SK-N-SH (cell line): ENCODE measurements at regions not wholly inside any gene's neighbourhood (a gene's known extent, or its start where the extent isn't known, plus 50 kb on each side); places are given as distances from the start of the nearest gene placed in this dataset.

ENCODE experiments used
- CTCF ChIA-PET: fragments of 300-600, 350-600 bp; formaldehyde crosslinking; extraction: SDS; loops from one replicate; lab custom pipeline; 2021; lab: Yijun Ruan, JAX
- POLR2A ChIA-PET: fragments of 350-600 bp; sonication (Branson Sonifier 250); formaldehyde crosslinking; extraction: SDS; loops from one replicate; lab custom pipeline; 2020; ENCODE audit warnings: antibody characterized with exemption, inconsistent platforms; lab: Yijun Ruan, JAX
- DNase-seq: peaks from one replicate; pipeline ENCODE4 v3.0.0; 2012
- H2AFZ ChIP-seq: fragments of 200-600 bp; sonication (generic); 2 replicates; pipeline ENCODE4 v1.8.1; 2016; ENCODE audit warnings: antibody characterized with exemption, mild to moderate bottlenecking, low read depth
- H3F3A ChIP-seq: fragments of 200-600 bp; sonication (generic); replicated peaks from 2 replicates; pipeline ENCODE3; 2016; ENCODE audit warnings: antibody characterized with exemption, mild to moderate bottlenecking; ENCODE audit not compliant: insufficient read depth
- H3K27ac ChIP-seq, 2 experiments: fragments of 200-500 bp in 1 of 2; fragments of 200-600 bp in 1 of 2; sonication (Bioruptor generic) in 1 of 2; sonication (generic), shearing (Covaris generic) in 1 of 2; 2 replicates each; pipeline versions ENCODE4 v1.5.1 to v1.6.1; 2014 to 2016; ENCODE audit warnings: low read depth in 2 of 2, inconsistent platforms in 1 of 2, low read length in 1 of 2, mild to moderate bottlenecking in 1 of 2, mixed read lengths in 1 of 2
- H3K27me3 ChIP-seq: fragments of 200-600 bp; sonication (generic), shearing (Covaris generic); 2 replicates; pipeline ENCODE4 v1.6.1; 2016; ENCODE audit warnings: mixed run types; ENCODE audit not compliant: insufficient read depth
- H3K36me3 ChIP-seq, 2 experiments: fragments of 200-500 bp in 1 of 2; fragments of 200-600 bp in 1 of 2; sonication (Bioruptor generic) in 1 of 2; sonication (generic) in 1 of 2; replicated peaks in 1 of 2; 2 replicates each; pipeline versions ENCODE3 to v1.5.1; 2014 to 2016; ENCODE audit warnings: low read length in 1 of 2, mild to moderate bottlenecking in 1 of 2; ENCODE audit not compliant: insufficient read depth in 2 of 2, control insufficient read depth in 1 of 2
- H3K4me1 ChIP-seq, 2 experiments: fragments of 200-500 bp in 1 of 2; fragments of 200-600 bp in 1 of 2; sonication (Bioruptor generic) in 1 of 2; sonication (generic), shearing (Covaris generic) in 1 of 2; 2 replicates each; pipeline versions ENCODE4 v1.5.1 to v1.6.1; 2014 to 2016; ENCODE audit warnings: low read depth in 1 of 2, low read length in 1 of 2, mixed run types in 1 of 2; ENCODE audit not compliant: insufficient read depth in 2 of 2, control insufficient read depth in 1 of 2
- H3K4me2 ChIP-seq: fragments of 200-600 bp; sonication (generic), shearing (Covaris generic); 2 replicates; pipeline ENCODE4 v1.6.1; 2017; ENCODE audit warnings: mixed run types
- H3K4me3 ChIP-seq, 2 experiments: fragments of 200-500 bp in 1 of 2; fragments of 200-600 bp in 1 of 2; sonication (Bioruptor generic) in 1 of 2; sonication (generic), shearing (Covaris generic) in 1 of 2; 2 replicates each; pipeline versions ENCODE4 v1.5.1 to v1.8.1; 2014 to 2016; ENCODE audit warnings: low read depth in 2 of 2, inconsistent platforms in 1 of 2, low read length in 1 of 2, mild to moderate bottlenecking in 1 of 2, mixed read lengths in 1 of 2, moderate library complexity in 1 of 2
- H3K79me2 ChIP-seq: fragments of 200-600 bp; sonication (generic); 2 replicates; pipeline ENCODE4 v1.8.1; 2017; ENCODE audit warnings: mild to moderate bottlenecking; ENCODE audit not compliant: insufficient read depth
- H3K9ac ChIP-seq: fragments of 200-600 bp; sonication (generic); 2 replicates; pipeline ENCODE4 v1.6.1; 2017; ENCODE audit warnings: mixed run types
- H3K9me2 ChIP-seq: fragments of 200-600 bp; sonication (generic); 2 replicates; pipeline ENCODE4 v1.6.1; 2017; ENCODE audit warnings: mixed run types
- H3K9me3 ChIP-seq: fragments of 200-600 bp; sonication (generic); 2 replicates; pipeline ENCODE4 v1.6.1; 2017; ENCODE audit warnings: mixed run types, mild to moderate bottlenecking, moderate library complexity
- H4K20me1 ChIP-seq: fragments of 200-600 bp; sonication (generic); 2 replicates; pipeline ENCODE4 v1.6.1; 2017; ENCODE audit warnings: mild to moderate bottlenecking, mixed run types; ENCODE audit not compliant: insufficient read depth
- CTCF ChIP-seq: fragments of 200-600 bp; sonication (generic); IDR thresholded peaks from 2 replicates; pipeline ENCODE4 v1.6.1; 2017; ENCODE audit warnings: antibody characterized with exemption, mild to moderate bottlenecking, moderate library complexity
- EP300 ChIP-seq, 2 experiments: IDR thresholded peaks; 2 replicates each; pipeline versions ENCODE4 v1.4.0 to v1.6.1; 2012; ENCODE audit warnings: borderline replicate concordance in 1 of 2, low read depth in 1 of 2, low read length in 1 of 2
- FOSL2 ChIP-seq: IDR thresholded peaks from 2 replicates; pipeline ENCODE4 v1.4.0; 2012; ENCODE audit warnings: low read depth, mild to moderate bottlenecking, moderate library complexity, borderline replicate concordance
- GABPA ChIP-seq: IDR thresholded peaks from 2 replicates; pipeline ENCODE4 v1.4.0; 2012; ENCODE audit warnings: low read depth, mild to moderate bottlenecking
- GATA2 ChIP-seq: sonication (generic); formaldehyde crosslinking; IDR thresholded peaks from 2 replicates; pipeline ENCODE4 v1.5.0; 2020; ENCODE audit warnings: mild to moderate bottlenecking, missing genetic modification reagents
- JUND ChIP-seq: IDR thresholded peaks from 2 replicates; pipeline ENCODE4 v1.4.0; 2012
- MEF2A ChIP-seq: IDR thresholded peaks from 2 replicates; pipeline ENCODE4 v1.4.0; 2012; ENCODE audit warnings: low read depth, borderline replicate concordance
- MXI1 ChIP-seq: IDR thresholded peaks from 2 replicates; pipeline ENCODE4 v1.6.1; 2012; ENCODE audit warnings: mild to moderate bottlenecking, low read depth, low read length, improper control_type of control experiment
- PBX3 ChIP-seq: IDR thresholded peaks from 2 replicates; pipeline ENCODE4; 2012
- RAD21 ChIP-seq: IDR thresholded peaks from 2 replicates; pipeline ENCODE4 v1.6.1; 2012; ENCODE audit warnings: mild to moderate bottlenecking, low read length
- RCOR1 ChIP-seq: fragments of 150-350 bp; IDR thresholded peaks from 2 replicates; pipeline ENCODE4 v1.6.1; 2017; ENCODE audit warnings: antibody characterized with exemption, low read length
- RXRA ChIP-seq: IDR thresholded peaks from 2 replicates; pipeline ENCODE4 v1.4.0; 2012; ENCODE audit warnings: low read depth, mild to moderate bottlenecking, borderline replicate concordance
- SMC3 ChIP-seq: IDR thresholded peaks from 2 replicates; pipeline ENCODE4 v1.6.1; 2012; ENCODE audit warnings: low read depth, low read length, improper control_type of control experiment
- TAF1 ChIP-seq: IDR thresholded peaks from 2 replicates; pipeline ENCODE4 v1.6.1; 2012; ENCODE audit warnings: low read depth, mild to moderate bottlenecking, low read length, moderate library complexity, borderline replicate concordance
- YY1 ChIP-seq: IDR thresholded peaks from 2 replicates; pipeline ENCODE4 v1.4.0; 2012; ENCODE audit warnings: low read depth, mild to moderate bottlenecking
- WGBS: methylation state at CpG from one replicate; pipeline ENCODE4 v1.1.6; 2017; ENCODE audit warnings: low lambda C conversion rate; 5-methylcytosine and 5-hydroxymethylcytosine counted together
- TF ChIP-seq, protein P1 (sequence below): IDR thresholded peaks from 2 replicates; pipeline ENCODE4 v1.4.0; 2012; ENCODE audit warnings: low read depth, borderline replicate concordance
- TF ChIP-seq, protein P2 (sequence below): IDR thresholded peaks from 2 replicates; pipeline ENCODE4 v1.4.0; 2012; ENCODE audit warnings: low read depth, borderline replicate concordance

DNA sequence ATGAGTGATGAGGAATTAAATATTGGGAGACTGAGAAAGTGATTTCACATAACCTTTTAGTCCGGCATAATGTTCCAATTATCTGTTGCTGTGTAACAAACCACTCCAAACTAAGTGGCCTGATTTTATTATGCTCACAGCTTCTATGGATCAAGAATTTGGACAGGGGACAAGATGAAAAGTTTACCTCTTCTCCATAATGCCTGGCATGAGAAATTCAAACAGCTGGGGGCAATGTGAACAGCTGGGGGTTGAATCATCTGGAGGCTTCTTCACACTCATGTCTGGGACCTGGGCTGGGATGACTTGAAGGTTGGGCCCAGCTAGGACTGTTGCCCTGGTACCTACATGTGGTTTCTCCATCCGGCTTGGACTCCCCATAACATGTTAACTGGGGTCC lies 99.4 kb upstream of the DRD2 start:
- H3K9me2 ChIP-seq = no peaks in the 10 kb centered on the region
- CTCF ChIA-PET = interaction anchor here (1.1 to 2.9 kb wide), 5 partner anchors 18 to 156 kb away, joined by 3 to 9 read pairs (median 5); no protein-coding TSS in a partner anchor
- H2AFZ ChIP-seq = no peak overlapping the region
- no peak for DNase-seq
- TF ChIP-seq MEF2A = no peak
- TF ChIP-seq MXI1 = no peak
- TF ChIP-seq, protein P1, sequence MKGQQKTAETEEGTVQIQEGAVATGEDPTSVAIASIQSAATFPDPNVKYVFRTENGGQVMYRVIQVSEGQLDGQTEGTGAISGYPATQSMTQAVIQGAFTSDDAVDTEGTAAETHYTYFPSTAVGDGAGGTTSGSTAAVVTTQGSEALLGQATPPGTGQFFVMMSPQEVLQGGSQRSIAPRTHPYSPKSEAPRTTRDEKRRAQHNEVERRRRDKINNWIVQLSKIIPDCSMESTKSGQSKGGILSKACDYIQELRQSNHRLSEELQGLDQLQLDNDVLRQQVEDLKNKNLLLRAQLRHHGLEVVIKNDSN = no peak
- no peak for TF ChIP-seq JUND
- no peak for TF ChIP-seq RXRA
- no peak for TF ChIP-seq CTCF
- TF ChIP-seq, protein P2, sequence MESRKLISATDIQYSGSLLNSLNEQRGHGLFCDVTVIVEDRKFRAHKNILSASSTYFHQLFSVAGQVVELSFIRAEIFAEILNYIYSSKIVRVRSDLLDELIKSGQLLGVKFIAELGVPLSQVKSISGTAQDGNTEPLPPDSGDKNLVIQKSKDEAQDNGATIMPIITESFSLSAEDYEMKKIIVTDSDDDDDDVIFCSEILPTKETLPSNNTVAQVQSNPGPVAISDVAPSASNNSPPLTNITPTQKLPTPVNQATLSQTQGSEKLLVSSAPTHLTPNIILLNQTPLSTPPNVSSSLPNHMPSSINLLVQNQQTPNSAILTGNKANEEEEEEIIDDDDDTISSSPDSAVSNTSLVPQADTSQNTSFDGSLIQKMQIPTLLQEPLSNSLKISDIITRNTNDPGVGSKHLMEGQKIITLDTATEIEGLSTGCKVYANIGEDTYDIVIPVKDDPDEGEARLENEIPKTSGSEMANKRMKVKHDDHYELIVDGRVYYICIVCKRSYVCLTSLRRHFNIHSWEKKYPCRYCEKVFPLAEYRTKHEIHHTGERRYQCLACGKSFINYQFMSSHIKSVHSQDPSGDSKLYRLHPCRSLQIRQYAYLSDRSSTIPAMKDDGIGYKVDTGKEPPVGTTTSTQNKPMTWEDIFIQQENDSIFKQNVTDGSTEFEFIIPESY = no peak
- no peak for TF ChIP-seq FOSL2
- TF ChIP-seq EP300 (IDR thresholded peaks at IDR 0.05; ENCODE audit: borderline replicate concordance in 1 of 2, low read depth in 1 of 2, low read length in 1 of 2) = peak in 1 of 2 experiments; percentile 67; a peak in 1 of 4 replicates
- TF ChIP-seq GABPA = no peak
- TF ChIP-seq YY1 = no peak
- no peak for TF ChIP-seq RAD21
- TF ChIP-seq PBX3 = no peak
- no peak for TF ChIP-seq GATA2
- no peak for TF ChIP-seq SMC3
- TF ChIP-seq RCOR1 = peak; percentile 66; the same call in 1 of the 2 replicates
- no peak for TF ChIP-seq TAF1
- no peaks in the 10 kb centered on the region for H3K36me3 ChIP-seq
- H4K20me1 ChIP-seq = no peaks in the 10 kb centered on the region
- H3F3A ChIP-seq = no peaks in the 10 kb centered on the region
- no peak overlapping the region for H3K4me3 ChIP-seq
- no peak overlapping the region for H3K9ac ChIP-seq
- no peak overlapping the region for H3K4me2 ChIP-seq
- no peaks in the 10 kb centered on the region for H3K79me2 ChIP-seq
- WGBS = 7% methylated on average over 1 of the region's 2 CpGs
- no peaks in the 10 kb centered on the region for H3K27me3 ChIP-seq
- no peaks in the 10 kb centered on the region for H3K9me3 ChIP-seq
- POLR2A ChIA-PET = interaction anchor here (0.7 kb wide), 1 partner anchor 16 kb away, joined by 3 read pairs; no protein-coding TSS in a partner anchor
- peaks cover 0 to 53% of the 10 kb centered on the region in 2 experiments; a peak in 2 of 4 replicates for H3K4me1 ChIP-seq
- peak overlapping the region in 1 of 2 experiments; percentile 86; a peak in 2 of 4 replicates for H3K27ac ChIP-seq
